Mesothelial cell of epicardium (in vitro differentiated cells): ENCODE measurements at regions not wholly inside any gene's neighbourhood (a gene's known extent, or its start where the extent isn't known, plus 50 kb on each side); places are given as distances from the start of the nearest gene placed in this dataset.

Experiments used
- DNase-seq, 2 experiments: peaks; one replicate each; pipeline ENCODE4 v3.0.0; 2021; ENCODE audit warnings: low spot score in 2 of 2; ENCODE audit not compliant: unreplicated experiment in 2 of 2
- H3K27ac Mint-ChIP-seq: 2 replicates; pipeline ENCODE4 v1.8.0; 2021; ENCODE audit warnings: mixed read lengths
- H3K27me3 Mint-ChIP-seq: 2 replicates; pipeline ENCODE4 v1.8.0; 2021; ENCODE audit warnings: low read depth, mixed read lengths
- H3K36me3 Mint-ChIP-seq: 2 replicates; pipeline ENCODE4 v1.8.0; 2021; ENCODE audit warnings: mixed read lengths
- H3K4me1 Mint-ChIP-seq: 2 replicates; pipeline ENCODE4 v1.8.0; 2021; ENCODE audit warnings: mixed read lengths
- H3K4me3 Mint-ChIP-seq: 2 replicates; pipeline ENCODE4 v1.8.0; 2021; ENCODE audit warnings: mild to moderate bottlenecking, moderate library complexity, mixed read lengths
- H3K9me3 Mint-ChIP-seq: 2 replicates; pipeline ENCODE4 v1.8.0; 2021; ENCODE audit warnings: mixed read lengths
- TF ChIP-seq, protein P1 (sequence below): fragments of 200-600 bp; sonication (generic); IDR thresholded peaks from one replicate; pipeline ENCODE4 v1.5.0; 2021; ENCODE audit warnings: antibody characterized with exemption; ENCODE audit not compliant: unreplicated experiment

DNA sequence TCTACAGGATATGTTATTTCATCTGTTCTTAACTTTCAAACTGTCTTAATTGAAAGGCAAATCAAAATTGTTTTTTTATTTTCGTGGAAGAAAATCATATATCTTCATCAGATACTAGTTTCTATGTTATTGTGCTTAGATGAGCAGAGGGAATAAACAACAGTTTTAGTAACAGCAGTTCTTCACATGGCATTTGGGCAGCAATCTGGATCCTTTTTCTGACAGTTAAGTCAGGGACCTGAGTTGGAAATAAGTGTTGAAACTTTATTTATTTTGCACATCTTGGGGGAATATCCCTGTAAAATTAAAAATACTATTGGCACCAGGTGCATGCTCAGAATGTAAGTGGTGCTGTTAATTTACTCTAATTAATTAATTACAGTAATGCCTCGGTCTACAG, 296.3 kb downstream of the GPAM start:
- no peaks in the 10 kb centered on the region for H3K4me1 Mint-ChIP-seq
- peaks cover 11% of the 10 kb centered on the region for H3K9me3 Mint-ChIP-seq
- H3K4me3 Mint-ChIP-seq, result no peak overlapping the region
- peaks cover 6% of the 10 kb centered on the region for H3K27me3 Mint-ChIP-seq
- H3K36me3 Mint-ChIP-seq, result no peaks in the 10 kb centered on the region
- TF ChIP-seq, protein P1, sequence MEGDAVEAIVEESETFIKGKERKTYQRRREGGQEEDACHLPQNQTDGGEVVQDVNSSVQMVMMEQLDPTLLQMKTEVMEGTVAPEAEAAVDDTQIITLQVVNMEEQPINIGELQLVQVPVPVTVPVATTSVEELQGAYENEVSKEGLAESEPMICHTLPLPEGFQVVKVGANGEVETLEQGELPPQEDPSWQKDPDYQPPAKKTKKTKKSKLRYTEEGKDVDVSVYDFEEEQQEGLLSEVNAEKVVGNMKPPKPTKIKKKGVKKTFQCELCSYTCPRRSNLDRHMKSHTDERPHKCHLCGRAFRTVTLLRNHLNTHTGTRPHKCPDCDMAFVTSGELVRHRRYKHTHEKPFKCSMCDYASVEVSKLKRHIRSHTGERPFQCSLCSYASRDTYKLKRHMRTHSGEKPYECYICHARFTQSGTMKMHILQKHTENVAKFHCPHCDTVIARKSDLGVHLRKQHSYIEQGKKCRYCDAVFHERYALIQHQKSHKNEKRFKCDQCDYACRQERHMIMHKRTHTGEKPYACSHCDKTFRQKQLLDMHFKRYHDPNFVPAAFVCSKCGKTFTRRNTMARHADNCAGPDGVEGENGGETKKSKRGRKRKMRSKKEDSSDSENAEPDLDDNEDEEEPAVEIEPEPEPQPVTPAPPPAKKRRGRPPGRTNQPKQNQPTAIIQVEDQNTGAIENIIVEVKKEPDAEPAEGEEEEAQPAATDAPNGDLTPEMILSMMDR, result no peak
- H3K27ac Mint-ChIP-seq, result no peak overlapping the region
- DNase-seq, result no peak

DNA sequence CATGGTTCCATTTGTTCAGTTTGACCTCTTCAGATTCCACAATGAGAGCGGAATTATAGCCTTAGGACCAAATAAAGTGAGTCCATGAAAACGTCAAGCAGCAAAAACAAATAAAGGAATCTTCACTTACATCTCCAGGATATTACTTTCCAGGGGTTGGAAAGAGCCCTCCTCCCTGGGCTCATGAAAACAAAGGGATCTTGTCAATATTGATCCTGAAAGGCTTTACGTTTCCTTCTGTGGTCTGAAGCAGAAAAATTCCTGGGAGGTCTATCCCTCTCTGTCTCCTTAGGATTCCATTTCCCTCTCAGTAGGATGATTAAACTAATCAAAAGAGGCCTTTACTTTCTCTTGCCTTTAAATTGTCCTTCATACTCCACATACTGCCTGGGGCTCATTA, 293.5 kb downstream of the GPAM start:
- peaks cover 6% of the 10 kb centered on the region for H3K27me3 Mint-ChIP-seq
- no peak overlapping the region for H3K4me3 Mint-ChIP-seq
- TF ChIP-seq, protein P1, result no peak
- DNase-seq, result no peak
- H3K36me3 Mint-ChIP-seq, result no peaks in the 10 kb centered on the region
- no peak overlapping the region for H3K27ac Mint-ChIP-seq
- H3K9me3 Mint-ChIP-seq, result peaks cover 14% of the 10 kb centered on the region
- H3K4me1 Mint-ChIP-seq, result no peaks in the 10 kb centered on the region

DNA sequence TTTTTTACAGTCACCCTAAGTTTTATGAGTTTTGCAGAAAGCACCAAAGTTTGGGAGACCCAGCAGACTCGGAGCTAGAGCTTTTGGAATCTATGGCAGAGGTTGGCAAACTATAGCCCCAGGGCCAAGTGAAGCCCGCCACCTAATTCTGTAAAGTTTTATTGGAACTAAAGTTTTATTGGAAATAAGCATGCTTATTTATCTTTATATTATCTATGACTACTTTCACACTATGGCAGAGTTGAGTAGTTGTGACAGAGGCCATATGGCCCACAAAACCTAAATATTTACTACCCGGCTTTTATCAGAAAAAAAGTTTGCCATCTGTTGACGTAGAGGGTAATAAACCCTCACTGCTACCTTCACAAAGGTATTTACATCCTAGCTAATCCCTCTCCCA, 267.6 kb downstream of the GPAM start:
- TF ChIP-seq, protein P1, result no peak
- Mint-ChIP-seq H3K9me3 (no peaks in the 10 kb centered on the region), H3K36me3 (no peaks in the 10 kb centered on the region), H3K4me3 (no peak overlapping the region), H3K27ac (no peak overlapping the region), H3K4me1 (peaks cover 7% of the 10 kb centered on the region), H3K27me3 (peaks cover 14% of the 10 kb centered on the region)
- no peak for DNase-seq

DNA sequence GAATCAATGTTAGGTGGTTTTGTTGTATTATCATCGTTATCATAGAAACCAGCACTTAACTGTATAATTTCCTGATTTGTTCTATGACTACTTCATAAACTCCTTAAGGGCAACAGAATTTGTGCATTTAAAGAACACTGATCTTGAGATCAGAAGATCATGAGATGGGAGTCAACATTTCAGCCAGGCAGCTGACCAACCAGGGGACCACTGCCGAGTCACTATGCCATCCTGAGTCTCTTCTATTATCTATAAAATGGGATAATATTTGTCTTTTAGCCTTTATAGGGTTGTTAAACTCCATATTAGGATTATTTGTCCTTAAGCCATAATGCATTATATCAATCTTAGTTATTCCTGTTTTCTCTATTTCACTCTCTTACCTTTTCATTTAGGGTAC, 261.7 kb downstream of the GPAM start:
- Mint-ChIP-seq H3K27me3 (peaks cover 13% of the 10 kb centered on the region), H3K4me1 (no peaks in the 10 kb centered on the region), H3K9me3 (no peaks in the 10 kb centered on the region), H3K36me3 (no peaks in the 10 kb centered on the region), H3K4me3 (no peak overlapping the region), H3K27ac (no peak overlapping the region)
- TF ChIP-seq, protein P1, result no peak
- DNase-seq, result no peak

DNA sequence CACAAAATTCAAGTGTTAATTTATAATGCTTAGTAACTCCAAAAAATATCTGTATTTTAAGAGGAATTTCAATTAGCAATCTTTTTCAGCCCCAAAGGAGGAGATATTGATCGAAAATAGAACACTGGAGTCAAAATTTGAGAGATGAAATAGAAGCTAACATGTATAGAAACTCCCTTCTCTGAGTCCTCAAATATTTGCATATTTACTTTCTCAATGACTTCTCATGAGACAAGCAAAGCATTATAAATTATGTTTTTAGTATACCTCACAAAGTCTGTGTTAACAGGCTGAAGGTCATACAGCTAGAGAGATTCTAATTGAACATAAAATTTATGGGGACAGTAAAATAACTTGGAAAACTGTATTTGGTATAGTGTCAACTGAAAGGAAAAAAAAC, 260.5 kb downstream of the GPAM start:
- no peak for DNase-seq
- H3K9me3 Mint-ChIP-seq, result no peaks in the 10 kb centered on the region
- no peaks in the 10 kb centered on the region for H3K36me3 Mint-ChIP-seq
- no peak overlapping the region for H3K27ac Mint-ChIP-seq
- H3K27me3 Mint-ChIP-seq, result peaks cover 9% of the 10 kb centered on the region
- no peak overlapping the region for H3K4me3 Mint-ChIP-seq
- H3K4me1 Mint-ChIP-seq, result no peaks in the 10 kb centered on the region
- TF ChIP-seq, protein P1, result no peak

DNA sequence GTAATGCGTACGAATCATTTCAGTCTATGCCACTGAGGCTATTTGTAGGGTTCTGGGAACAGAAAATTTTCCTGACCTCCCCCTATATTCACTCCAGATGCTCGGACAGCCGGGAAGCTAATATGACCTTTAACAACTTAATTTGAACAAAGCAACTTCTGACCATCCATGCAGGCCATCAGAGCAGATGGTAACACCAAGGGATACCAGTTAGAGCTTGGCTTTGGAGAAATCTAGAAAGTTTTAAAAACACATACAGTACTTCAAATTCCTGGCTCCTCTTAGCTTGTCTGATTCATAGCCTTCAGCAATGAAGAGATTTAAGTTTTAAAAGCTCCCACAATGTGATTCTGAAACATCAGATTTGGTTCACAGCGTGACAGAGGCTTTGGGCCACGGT, 257.3 kb downstream of the GPAM start:
- Mint-ChIP-seq H3K27me3 (peaks cover 7% of the 10 kb centered on the region), H3K27ac (no peak overlapping the region), H3K4me3 (no peak overlapping the region), H3K36me3 (no peaks in the 10 kb centered on the region), H3K9me3 (peaks cover 5% of the 10 kb centered on the region), H3K4me1 (no peaks in the 10 kb centered on the region)
- TF ChIP-seq, protein P1, result no peak
- DNase-seq, result no peak
